ENCODE measurements at regions not wholly inside any gene's neighbourhood (a gene's known extent, or its start where the extent isn't known, plus 50 kb on each side); places are given as distances from the start of the nearest gene placed in this dataset.
A peak's percentile ranks its signal among the peaks of the same experiment; 100 is the strongest.

DNA sequence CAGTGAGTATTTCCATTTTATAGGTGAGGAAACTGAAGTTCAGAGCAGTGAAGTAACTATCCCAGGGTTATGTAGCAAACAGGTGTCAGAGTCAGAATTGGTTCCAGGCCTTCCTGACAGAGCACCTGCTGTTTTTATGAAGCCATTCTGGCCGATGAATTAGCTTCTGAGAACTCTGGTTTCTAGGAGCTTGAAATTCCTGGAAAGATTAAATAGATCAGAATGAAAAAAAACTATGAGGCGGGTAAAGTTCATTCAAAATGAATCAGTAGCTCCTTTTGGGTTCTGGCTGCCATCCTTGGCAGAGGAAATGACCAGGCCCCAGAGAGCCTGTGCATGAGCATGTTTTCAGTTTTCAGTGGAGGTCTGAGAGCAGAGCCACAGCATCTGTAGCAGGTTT is 59.3 kb upstream of the CFAP161 start:
- no peak for ATAC-seq (replicated peaks in 6 of 8)
- in situ Hi-C loops (cut with MboI; ENCODE audit: low pct_unique_long_range_greater_than_20kb in 2 of 9, low sequenced_read_pairs in 9 of 9, unreplicated experiment in 9 of 9) = no loop called here
- no peak overlapping the region for H3K4me3 ChIP-seq
- H3K4me1 ChIP-seq (replicated peaks in 1 of 2) = no peaks in the 10 kb centered on the region
- no peak overlapping the region for H3K27ac ChIP-seq
- WGBS, 10 experiments = 9 to 100% (median 60%) methylated on average over 1 to 2 of the region's 2 CpGs; no CpG with 5 or more reads in 1 of the 10 experiments

DNA sequence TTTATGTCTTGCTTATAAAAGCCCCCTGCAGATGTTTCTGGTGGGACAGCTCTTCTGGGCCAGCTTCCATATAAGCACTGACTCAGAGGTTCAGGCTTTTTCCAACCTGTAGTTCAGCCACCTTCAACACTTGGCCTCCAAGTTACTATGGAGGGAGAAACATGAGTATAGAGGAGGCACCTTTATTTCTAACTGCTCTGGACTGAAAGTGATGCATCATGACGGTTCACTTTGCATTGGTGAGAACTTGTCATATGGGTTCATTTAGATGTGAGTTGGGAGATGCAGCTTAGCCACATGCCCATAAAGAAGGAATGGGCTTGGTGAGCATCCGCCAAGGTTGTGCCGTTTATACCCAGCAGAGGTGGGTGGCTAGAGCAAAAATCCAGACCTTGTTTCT is 58.8 kb upstream of the CFAP161 start:
- Histone ChIP-seq H3K4me3 (no peak overlapping the region), H3K27ac (no peak overlapping the region), H3K4me1 (replicated peaks in 1 of 2) (no peaks in the 10 kb centered on the region)
- no peak for ATAC-seq (replicated peaks in 6 of 8)
- 60 to 80% methylated on average over 1 of the region's 3 CpGs; no CpG with 5 or more reads in 8 of the 10 experiments for WGBS, 10 experiments
- in situ Hi-C loops (cut with MboI; ENCODE audit: low pct_unique_long_range_greater_than_20kb in 2 of 9, low sequenced_read_pairs in 9 of 9, unreplicated experiment in 9 of 9) = no loop called here

DNA sequence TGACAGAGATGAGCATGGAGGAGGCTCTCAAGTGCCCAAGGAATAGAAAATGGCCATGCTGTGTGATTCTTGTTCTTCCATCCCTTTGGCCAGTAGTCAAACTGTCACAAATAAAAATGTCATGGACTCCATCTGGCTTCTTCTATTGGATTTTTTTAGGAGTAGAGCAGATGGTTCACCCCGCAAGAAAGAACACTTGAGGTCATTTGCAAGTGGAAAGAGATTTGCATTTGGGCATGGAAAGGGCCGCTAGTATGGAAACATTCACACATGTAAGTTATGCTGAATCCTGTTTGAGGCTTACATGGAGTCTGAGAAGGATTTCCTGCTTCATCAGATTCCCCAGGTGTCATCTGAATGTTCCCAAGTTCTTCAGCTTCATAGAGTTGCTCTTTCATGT is 53.1 kb upstream of the CFAP161 start:
- Histone ChIP-seq H3K4me1 (replicated peaks in 1 of 2) (no peaks in the 10 kb centered on the region), H3K27ac (no peak overlapping the region), H3K4me3 (no peak overlapping the region)
- WGBS, 10 experiments = 25 to 100% (median 67%) methylated on average over 1 to 2 of the region's 2 CpGs; no CpG with 5 or more reads in 4 of the 10 experiments
- in situ Hi-C loops (cut with MboI; ENCODE audit: low pct_unique_long_range_greater_than_20kb in 2 of 9, low sequenced_read_pairs in 9 of 9, unreplicated experiment in 9 of 9) = no loop called here
- peak in 3 of 8 experiments; percentile 60 to 82 (median 76) for ATAC-seq (replicated peaks in 6 of 8)

- in situ Hi-C loops (cut with MboI; ENCODE audit: low pct_unique_long_range_greater_than_20kb in 2 of 9, low sequenced_read_pairs in 9 of 9, unreplicated experiment in 9 of 9) = no loop called here
- no peak for ATAC-seq (replicated peaks in 6 of 8)
Observed at GRCh38 chr15:81083201-81083600, 50.9 kb upstream of the CFAP161 start.

More at GRCh38 chr15:81083201-81083600, 50.9 kb upstream of the CFAP161 start:
- Histone ChIP-seq H3K4me3 (no peak overlapping the region), H3K4me1 (replicated peaks in 1 of 2) (no peaks in the 10 kb centered on the region), H3K27ac (no peak overlapping the region)
- WGBS, 10 experiments = 73 to 100% (median 84%) methylated on average over 1 to 3 of the region's 3 CpGs; no CpG with 5 or more reads in 2 of the 10 experiments
